GM21381 (cell line): ENCODE measurements at regions not wholly inside any gene's neighbourhood (a gene's known extent, or its start where the extent isn't known, plus 50 kb on each side); places are given as distances from the start of the nearest gene placed in this dataset.

Source experiments
- ATAC-seq: cut with Tn5 transposase; IDR thresholded peaks from one replicate; pipeline ENCODE4 v1.9.1; 2021; ENCODE audit warnings: mild to moderate bottlenecking, moderate library complexity; ENCODE audit not compliant: unreplicated experiment

GRCh38 chr18:25658476-25658875 lies 306.5 kb upstream of the ZNF521 start:
- ATAC-seq = no peak

- ATAC-seq = no peak
Observed at GRCh38 chr18:25651553-25651952, 299.6 kb upstream of the ZNF521 start.

- no peak for ATAC-seq
Observed at GRCh38 chr18:25650201-25650941, 298.4 kb upstream of the ZNF521 start.

- no peak for ATAC-seq
Observed at GRCh38 chr18:25648716-25649260, 296.8 kb upstream of the ZNF521 start.

GRCh38 chr18:25647404-25647803 lies 295.4 kb upstream of the ZNF521 start:
- no peak for ATAC-seq

GRCh38 chr18:25646971-25647370 lies 295.0 kb upstream of the ZNF521 start:
- ATAC-seq = no peak

- ATAC-seq = no peak
Observed at GRCh38 chr18:25639596-25639995, 287.6 kb upstream of the ZNF521 start.

GRCh38 chr18:25633563-25633962 lies 281.6 kb upstream of the ZNF521 start:
- ATAC-seq = no peak

- ATAC-seq = no peak
Observed at GRCh38 chr18:25630682-25631081, 278.7 kb upstream of the ZNF521 start.

- ATAC-seq = no peak
Observed at GRCh38 chr18:25621682-25622081, 269.7 kb upstream of the ZNF521 start.

GRCh38 chr18:25621144-25621543 lies 269.2 kb upstream of the ZNF521 start:
- ATAC-seq = no peak

- ATAC-seq = no peak
Observed at GRCh38 chr18:25614168-25614567, 262.2 kb upstream of the ZNF521 start.

GRCh38 chr18:25612466-25612865 lies 260.5 kb upstream of the ZNF521 start:
- no peak for ATAC-seq

GRCh38 chr18:25608091-25608490 lies 256.1 kb upstream of the ZNF521 start:
- no peak for ATAC-seq

- no peak for ATAC-seq
Observed at GRCh38 chr18:25604894-25605597, 253.1 kb upstream of the ZNF521 start.

GRCh38 chr18:25604196-25604893 lies 252.4 kb upstream of the ZNF521 start:
- no peak for ATAC-seq

GRCh38 chr18:25599443-25599842 lies 247.5 kb upstream of the ZNF521 start:
- ATAC-seq = no peak

GRCh38 chr18:25597476-25597875 lies 245.5 kb upstream of the ZNF521 start:
- no peak for ATAC-seq

GRCh38 chr18:25595274-25596060 lies 243.5 kb upstream of the ZNF521 start:
- no peak for ATAC-seq

GRCh38 chr18:25594351-25594750 lies 242.4 kb upstream of the ZNF521 start:
- no peak for ATAC-seq
